DMS79 (cell line): ENCODE measurements at regions not wholly inside any gene's neighbourhood (a gene's known extent, or its start where the extent isn't known, plus 50 kb on each side); places are given as distances from the start of the nearest gene placed in this dataset.
"Not testable (repeated sequence)": the region's sequence is repeated elsewhere in the genome, so short reads cannot be mapped to it uniquely, and the experiment has no call there.

Source experiments
- DNase-seq: peaks from one replicate; lab custom pipeline; 2025; lab: John Stamatoyannopoulos, UW

GRCh38 chr18:22822024-22822423, 111.1 kb upstream of the RBBP8 start:
- no peak for DNase-seq

DNA sequence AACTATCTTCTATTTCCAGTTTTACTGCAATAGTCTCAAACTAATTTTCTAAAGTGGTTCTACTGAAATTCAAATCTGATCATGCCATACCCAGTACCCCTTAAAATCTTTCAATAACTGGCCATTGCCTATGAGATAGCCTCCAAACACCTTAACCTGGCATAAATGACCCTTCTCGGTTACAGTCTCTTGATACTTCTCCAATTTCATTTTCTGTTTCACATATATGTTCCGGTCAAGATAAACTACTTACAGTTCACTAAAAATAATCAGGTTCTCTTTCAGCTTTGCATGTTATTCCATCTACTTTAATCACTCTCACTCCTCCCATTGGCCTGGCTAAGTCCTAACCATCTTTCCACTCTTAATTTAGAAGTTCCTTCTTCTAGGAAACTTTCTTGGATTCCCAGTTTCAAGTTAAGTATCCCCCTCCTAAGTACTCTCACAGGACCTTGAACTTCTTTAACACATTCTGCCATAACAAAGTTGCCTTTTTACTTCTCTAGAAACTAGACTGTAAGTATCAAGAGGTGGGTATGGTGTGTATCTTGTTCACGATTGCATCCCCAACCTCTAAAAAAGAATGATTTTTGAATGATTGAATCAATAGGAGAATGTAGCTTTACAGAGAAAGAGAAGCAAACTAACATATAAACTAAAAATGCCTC, 110.2 kb upstream of the RBBP8 start:
- no peak for DNase-seq

DNA sequence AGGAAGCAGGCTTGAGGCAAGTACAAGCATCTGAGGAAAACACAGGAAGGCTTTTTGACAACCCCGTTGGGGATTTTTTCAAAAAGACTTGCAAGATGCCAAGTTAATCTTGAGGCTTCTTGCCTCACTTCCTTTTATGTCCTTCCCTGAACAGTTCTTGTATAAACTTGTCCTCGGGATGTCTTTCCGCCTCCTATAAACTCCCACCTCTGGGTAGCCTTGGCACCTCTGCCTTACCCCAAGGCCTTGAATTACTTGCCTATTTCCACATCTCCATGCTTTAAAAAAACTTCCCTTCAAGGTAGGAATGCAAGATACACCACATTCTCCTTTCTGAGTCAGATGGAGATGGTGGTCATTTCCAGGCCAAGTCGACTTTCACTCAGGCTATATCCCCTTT, 106.4 kb upstream of the RBBP8 start:
- DNase-seq: peak; percentile 89

GRCh38 chr18:22827216-22827615, 105.9 kb upstream of the RBBP8 start:
- DNase-seq: no peak

DNA sequence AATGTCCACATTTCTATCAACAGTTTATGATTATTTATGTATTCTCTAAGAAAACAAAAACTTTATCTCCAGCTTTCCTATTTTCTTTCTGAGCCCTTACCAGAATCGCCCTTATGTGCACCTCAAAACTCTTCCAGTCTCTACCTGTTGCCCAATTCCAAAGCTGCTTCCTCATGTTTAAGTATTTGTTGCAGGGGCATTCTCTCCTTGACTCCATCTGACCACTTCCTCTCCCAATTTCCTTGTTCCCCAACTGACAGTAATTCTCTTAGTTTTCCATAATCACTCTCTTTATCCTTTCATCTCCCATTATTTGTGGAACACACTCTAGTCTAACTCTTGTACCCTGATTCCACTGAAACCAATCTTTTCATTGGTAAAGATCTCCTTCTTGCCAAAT, 105.4 kb upstream of the RBBP8 start:
- DNase-seq: no peak

DNA sequence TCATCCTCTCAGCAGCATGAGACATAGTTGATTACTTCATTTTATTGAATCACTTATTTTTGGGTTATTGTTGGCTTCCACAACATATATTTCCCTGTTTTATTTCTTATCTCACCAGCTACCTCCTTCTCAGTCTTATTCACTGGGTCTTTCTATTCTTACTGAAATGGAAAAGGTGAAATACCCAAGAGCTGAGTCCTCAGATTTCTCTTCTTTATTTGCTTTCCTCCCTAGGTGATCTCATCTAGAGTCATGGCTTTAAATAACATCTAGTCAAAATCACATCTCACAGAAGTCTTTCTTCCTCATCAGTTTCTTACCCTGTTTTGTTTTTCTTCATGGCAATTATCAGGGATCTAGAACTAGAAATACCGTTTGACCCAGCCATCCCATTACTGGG, 105.0 kb upstream of the RBBP8 start:
- no peak for DNase-seq

GRCh38 chr18:22828583-22828982, 104.5 kb upstream of the RBBP8 start:
- DNase-seq: not testable (repeated sequence)

GRCh38 chr18:22829781-22830180, 103.3 kb upstream of the RBBP8 start:
- DNase-seq: no peak

DNA sequence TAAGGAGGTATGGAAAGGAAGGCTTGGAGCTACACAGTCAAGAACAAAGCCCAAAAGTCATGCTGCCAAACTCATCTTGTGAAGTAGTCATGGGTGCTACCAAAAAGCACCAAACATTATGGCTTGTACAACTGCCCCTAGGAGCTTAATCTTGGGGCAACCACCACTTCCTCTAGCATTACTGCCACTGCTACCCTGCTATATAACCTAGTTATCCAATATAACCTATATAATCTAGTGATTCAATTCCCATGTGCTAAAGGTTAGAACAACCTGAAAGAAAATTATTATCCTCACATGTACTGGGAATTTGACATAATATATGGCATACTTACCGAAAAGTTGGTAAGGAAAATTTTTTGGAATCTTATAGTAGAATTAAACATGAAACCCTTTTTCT, 102.6 kb upstream of the RBBP8 start:
- DNase-seq: no peak

DNA sequence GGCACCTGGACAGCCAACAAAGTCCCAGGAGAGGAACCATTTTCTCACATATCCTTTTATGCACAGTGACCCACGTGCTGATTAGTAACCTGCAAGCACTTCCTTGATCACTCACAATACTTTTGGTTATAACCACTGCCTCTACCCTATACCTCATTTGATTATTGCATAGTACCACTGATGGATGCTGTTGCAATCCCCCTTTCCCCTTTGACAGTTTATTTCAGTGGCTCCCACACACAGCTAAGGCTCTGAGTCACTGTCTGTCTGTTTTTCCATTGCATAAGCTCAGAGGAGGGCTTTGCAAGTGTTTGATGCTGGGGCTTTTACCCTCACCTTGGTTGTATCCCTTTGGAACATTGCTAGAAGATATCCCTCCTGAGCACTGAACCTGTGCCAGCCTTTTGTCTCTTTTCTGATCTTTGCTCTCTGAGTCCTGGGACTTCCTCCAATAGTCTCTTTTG, 101.7 kb upstream of the RBBP8 start:
- DNase-seq: no peak

- no peak for DNase-seq
Measured at GRCh38 chr18:22836932-22837331, 96.2 kb upstream of the RBBP8 start.

- DNase-seq: no peak
Measured at GRCh38 chr18:22838221-22838620, 94.9 kb upstream of the RBBP8 start.

DNA sequence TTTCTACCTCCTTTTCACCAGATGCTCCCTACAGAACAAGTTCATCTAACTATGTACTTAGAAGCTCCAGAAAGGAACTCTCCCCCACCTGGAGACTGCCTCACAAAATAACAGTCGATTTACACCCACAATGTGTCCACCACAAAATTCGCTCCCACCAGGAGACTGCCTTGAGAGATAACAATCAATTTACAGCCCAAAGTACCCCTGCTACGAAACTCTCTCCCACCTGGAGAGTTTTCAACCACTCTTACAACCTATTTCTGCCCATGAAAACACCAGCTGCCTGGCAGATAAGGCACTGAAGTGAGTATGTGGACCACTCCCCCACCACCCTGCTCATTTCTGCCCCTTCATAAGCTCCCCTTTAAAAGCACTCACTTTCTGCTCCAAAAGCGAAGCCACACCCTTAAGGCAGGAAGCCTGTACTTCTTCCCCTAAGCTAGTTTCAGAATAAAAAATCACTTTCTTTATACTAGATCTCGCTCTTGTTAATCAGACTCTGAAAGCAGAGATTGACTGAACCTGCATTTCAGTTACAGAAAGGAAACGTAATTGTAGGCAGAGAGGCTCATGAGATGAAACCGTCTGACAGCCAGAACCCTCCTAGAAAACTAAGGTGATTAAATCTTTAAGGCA, 94.4 kb upstream of the RBBP8 start:
- no peak for DNase-seq

- DNase-seq: no peak
Measured at GRCh38 chr18:22839340-22839821, 93.7 kb upstream of the RBBP8 start.

DNA sequence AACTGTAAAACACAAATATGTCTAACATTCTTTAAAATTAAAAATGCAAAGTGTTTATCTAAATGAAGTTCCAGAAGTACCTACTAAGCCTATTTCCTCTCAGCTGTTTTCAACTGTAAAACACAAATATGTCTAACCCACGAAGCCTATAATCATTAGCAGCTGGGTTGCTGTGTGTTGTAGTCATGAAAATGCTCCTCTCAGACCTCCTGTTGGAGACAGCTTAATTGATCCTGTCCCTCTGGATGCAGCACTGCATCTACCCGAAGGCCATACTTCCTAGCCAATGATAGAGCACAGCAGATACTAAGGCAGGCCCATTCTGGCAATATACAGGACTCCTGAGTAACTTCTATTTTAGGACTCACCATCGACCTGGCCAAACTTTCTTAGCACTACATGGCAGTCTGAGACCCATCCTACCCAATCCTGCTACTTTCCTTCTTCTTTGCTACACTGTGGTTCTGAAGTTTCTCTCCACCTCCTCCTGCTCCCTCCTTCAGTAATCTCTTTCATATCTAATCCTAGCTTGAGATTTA, 92.5 kb upstream of the RBBP8 start:
- no peak for DNase-seq

DNA sequence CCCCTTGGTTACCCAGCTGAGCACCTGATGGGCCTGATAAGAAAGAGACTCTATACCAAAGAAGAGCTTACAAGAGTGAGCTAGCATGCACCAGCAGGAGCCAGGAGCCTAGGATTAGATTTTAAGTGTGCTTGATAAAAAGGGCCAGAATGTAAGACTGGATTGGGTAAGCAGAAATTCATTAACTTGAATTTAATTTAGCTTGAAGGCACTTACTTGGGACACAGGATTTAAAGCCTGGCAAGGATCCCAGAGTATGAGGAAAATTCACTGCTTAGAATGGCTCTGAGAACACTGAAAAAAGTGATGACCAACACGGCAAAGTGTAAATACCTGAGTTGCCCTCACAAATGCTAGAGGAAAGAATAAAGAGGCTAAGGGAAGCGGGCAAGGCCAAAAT, 91.3 kb upstream of the RBBP8 start:
- peak; percentile 91 for DNase-seq

DNA sequence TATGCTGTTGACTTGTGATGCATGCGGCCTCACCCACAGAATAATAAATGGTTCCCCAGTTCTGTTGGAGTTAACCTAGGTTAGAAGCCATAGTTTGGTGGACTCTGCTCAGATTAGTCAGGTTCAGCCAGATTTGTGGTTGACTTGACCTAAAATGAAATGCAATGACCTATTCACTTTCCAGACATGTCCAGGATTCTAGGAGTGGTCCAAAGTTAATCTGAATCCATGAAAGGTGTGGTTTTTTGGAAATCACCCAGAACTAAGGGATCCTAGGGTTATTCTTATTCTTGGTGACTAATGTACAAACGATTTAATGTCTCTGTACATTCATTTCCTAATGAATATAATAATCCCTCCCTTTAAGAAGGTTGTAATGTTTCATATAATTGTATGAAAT, 88.9 kb upstream of the RBBP8 start:
- no peak for DNase-seq

DNA sequence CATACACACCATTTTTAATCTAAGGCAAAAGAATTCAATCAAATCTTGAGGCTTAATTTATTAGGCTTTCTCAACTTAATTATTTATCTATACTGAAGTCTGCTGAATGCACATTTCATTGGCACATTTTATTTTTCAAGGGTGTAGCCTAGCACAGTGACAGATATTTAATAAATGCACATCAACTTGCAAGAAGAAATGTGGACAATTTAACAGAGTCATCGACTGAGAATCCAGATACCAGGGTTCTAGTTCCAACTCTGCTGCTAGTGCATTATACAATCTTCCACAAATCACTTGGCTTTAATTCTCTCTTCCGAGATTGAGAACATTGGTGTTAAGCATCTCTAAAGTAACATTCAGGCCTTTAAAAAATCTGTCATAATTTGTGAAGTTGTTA, 88.5 kb upstream of the RBBP8 start:
- no peak for DNase-seq

DNA sequence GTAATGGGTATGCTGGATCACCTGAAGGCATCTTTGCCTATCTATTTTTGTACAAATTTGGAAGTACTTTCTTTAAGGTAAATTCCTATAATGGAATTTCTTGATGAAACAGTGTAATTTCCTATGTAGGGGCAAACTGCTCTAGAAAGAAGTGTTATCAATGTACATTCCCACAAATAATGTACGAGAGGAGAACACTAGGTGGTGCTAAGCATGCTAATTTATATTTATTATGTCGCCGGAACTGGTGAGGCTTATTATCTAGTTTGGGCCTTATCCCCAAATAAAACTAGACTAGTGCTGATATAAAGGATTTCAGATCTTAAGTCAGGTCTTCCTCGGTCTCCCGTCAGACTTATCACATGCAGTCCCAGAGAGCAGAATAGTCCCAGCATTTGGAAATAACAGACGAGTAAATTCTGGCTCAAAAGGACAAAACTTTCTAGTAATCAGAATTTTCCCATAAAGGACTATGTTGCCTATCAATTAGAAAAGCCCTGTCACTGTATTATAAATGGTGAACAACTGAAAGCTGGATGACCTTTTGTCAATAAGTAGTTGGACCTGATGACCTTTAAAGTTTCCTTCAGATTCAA, 86.9 kb upstream of the RBBP8 start:
- no peak for DNase-seq

GRCh38 chr18:22846697-22847096, 86.4 kb upstream of the RBBP8 start:
- no peak for DNase-seq

DNA sequence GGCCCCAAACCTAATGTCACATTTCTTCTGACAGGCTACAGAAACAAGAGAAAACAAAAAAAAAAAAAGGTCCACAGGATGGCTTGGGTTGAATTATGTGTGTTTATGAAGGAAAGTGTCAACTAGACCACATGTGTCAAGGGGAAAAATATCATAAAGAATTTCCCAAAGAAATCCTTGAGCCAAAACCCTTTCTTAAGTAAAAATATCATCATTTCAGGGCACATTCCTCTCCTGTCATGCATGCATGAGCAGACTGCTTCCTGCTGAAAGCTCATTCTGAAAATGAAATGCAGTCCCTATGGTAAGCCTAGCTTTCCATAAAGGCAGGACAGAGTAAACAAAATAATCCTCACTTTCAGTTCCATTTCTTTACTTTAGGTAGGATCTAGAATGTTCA, 85.7 kb upstream of the RBBP8 start:
- no peak for DNase-seq

GRCh38 chr18:22847867-22848451, 85.2 kb upstream of the RBBP8 start:
- DNase-seq: no peak

- no peak for DNase-seq
Measured at GRCh38 chr18:22848615-22849014, 84.5 kb upstream of the RBBP8 start.
